Activated CD8-positive, alpha-beta memory T cell treated with anti-CD3 and anti-CD28 coated beads, Interleukin-2, amount 50 U/mL, for 1 hour (primary cell): ENCODE measurements at regions not wholly inside any gene's neighbourhood (a gene's known extent, or its start where the extent isn't known, plus 50 kb on each side); places are given as distances from the start of the nearest gene placed in this dataset.
"Not testable (repeated sequence)": the region's sequence is repeated elsewhere in the genome, so short reads cannot be mapped to it uniquely, and the experiment has no call there.

ENCODE experiments used
- DNase-seq: peaks from one replicate; pipeline ENCODE4 v3.0.0-alpha.2; 2020; ENCODE audit errors: extremely low read depth

DNA sequence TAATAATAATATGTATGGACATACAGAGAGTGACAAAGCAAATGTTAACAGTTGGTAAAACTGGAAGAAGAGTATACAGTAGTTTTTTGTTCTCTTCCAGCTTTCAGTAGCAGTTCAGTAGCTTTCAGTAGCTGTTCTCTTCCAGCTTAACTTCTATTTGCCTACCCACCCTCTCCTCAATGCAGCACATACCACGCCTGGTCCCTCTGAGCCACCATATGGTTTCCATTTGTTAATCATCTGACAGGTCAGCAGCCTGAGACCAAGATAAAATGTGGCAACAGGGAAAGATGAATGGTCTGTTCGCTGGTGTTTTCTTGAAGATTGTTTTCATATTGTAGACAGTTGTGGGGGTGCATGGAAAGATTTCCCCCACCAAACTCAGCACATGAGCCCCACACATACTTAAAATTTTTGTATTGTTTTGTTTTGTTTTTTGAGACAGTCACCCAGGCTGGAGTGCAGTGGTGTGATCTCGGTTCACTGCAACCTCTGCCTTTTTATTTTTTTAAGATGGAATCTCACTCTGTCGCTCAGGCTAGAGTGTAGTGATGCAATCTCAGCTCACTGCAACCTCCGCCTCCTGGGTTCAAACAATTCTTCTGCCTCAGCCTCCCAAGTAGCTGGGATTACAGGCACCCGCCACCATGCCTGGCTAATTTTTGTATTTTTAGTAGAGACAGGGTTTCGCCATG, 56.8 kb downstream of the ATP6V0E2 start:
- DNase-seq, result not testable (repeated sequence)

- not testable (repeated sequence) for DNase-seq
Observed at GRCh38 chr7:149933776-149934175, 60.0 kb downstream of the ATP6V0E2 start.

DNA sequence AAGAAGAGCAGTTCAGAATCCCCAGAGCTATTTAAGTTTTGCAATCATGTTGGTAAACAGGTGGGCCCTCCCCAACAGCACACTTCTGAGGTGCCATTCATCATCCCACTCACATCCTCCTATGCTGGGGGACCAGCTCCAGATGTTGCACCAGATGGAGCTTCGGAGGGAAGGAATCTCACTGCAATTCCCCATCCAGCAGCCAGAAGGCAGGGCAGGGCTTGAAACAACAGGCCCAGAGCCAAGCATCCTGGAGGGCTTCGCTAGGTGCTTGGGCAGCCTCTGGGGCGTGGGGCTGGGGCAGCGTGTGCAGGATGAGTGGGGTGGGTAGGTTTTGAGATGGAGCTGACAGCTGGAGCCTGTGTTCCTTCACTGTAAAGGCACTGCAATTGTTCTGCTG, 73.6 kb downstream of the ATP6V0E2 start:
- not testable (repeated sequence) for DNase-seq

DNA sequence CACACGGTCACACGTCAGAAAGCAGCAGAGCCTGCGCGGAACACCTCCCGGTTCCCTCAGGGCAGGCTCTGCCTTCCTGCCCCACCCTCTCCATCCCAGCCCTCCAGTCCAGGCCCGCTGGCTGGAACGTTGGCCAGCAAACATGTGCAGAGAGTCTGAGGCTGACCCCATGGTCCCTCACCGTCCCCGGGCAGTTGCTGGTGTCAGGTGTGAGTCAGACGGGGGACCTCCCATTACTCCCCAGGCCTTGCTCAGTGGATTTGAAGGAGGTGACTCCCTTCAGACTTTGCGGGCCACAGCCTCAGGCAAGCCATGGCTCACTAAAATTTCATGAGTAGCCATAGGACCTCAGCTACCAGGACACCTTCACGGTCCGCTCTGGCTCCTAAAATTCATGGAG, 74.7 kb downstream of the ATP6V0E2 start:
- not testable (repeated sequence) for DNase-seq

DNA sequence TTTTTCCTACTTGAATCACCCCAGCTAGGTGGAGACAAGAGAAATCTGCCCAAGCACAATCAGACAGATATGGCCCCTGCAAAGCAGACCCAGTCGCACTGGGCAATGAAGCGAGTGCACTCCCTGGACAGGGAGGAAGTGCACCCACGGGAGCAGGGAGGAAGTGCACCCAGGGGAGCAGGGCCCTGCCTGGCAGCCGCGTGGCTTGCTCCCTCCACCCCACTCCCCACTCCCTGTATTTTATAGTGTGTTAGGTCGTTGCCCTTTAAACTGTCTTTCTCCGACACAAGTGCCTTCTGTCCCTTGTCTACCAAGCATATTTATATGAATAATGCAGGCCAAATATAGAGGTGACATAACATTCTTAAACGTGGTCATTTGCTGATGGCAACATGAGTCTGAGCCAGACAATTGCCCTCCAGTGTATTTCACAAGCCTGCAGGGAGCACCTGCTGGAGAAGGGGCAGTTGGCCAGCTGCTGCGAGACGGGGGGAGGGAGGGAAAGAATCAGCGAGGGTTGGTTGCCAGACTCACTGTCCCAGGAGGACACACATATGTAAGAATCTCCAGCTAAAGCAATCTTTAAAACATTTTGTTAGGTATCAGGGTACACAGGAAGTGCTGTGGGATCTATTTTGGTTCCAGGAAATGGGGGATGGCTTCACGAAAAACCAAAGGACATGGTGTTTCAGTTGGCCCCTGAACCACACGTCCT, 76.3 kb downstream of the ATP6V0E2 start:
- DNase-seq, result not testable (repeated sequence)

DNA sequence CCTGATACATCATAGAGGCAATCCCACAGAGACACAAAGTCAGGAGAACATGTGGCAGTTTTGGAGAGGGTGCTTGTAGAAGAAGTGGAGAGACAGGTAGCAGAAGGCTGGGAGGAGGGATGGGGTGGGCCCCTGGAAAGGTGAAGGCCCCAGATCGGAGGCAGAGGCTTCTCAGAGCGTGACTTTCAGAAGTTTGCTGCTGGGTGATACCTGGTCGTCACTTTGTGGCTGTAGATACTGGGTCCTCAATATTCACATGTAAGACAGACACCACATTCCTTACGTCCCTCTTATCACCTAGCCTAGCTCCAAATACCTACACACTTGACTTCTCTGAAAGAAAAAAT, 76.8 kb downstream of the ATP6V0E2 start:
- DNase-seq, result not testable (repeated sequence)

DNA sequence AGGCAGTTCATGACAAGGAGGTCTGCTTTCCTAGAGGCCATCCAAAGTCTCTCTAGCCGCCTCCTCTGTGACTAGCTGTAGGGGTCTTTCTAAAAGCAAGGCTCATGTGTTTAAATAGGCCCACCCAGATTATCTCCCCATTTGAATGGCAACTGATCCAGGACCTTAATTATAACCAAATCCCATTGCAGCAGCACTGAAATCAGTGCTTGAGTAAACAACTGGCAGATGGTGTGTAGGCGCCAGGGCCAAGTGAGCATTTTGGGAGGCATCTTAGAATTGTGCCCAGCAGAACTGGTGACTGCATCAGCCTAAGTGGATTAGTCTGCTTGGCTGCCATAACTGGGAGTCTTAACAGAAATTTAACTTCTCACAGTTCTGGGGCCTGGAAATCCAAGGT, 77.8 kb downstream of the ATP6V0E2 start:
- DNase-seq, result not testable (repeated sequence)

GRCh38 chr7:149958880-149959279, 85.1 kb downstream of the ATP6V0E2 start:
- DNase-seq, result not testable (repeated sequence)

GRCh38 chr7:149960863-149961262, 87.1 kb downstream of the ATP6V0E2 start:
- DNase-seq, result not testable (repeated sequence)

DNA sequence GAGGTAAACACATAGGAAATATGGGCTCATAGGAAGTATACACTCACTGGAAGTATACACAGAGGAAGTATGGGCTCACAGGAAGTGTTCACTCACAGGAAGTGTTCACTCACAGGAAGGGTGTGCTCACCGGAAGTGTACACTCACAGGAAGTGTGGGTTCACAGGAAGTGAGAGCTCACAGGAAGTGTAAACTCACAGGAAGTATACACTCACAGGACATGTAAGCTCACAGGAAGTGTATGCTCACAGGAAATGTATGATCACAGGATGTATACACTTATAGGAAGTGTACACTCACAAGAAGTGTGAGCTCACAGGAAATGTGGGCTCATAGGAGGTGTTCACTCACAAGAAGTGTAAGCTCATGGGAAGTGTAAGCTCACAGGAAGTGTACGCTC, 88.1 kb downstream of the ATP6V0E2 start:
- DNase-seq, result not testable (repeated sequence)

GRCh38 chr7:149962685-149963319, 89.0 kb downstream of the ATP6V0E2 start:
- not testable (repeated sequence) for DNase-seq

DNA sequence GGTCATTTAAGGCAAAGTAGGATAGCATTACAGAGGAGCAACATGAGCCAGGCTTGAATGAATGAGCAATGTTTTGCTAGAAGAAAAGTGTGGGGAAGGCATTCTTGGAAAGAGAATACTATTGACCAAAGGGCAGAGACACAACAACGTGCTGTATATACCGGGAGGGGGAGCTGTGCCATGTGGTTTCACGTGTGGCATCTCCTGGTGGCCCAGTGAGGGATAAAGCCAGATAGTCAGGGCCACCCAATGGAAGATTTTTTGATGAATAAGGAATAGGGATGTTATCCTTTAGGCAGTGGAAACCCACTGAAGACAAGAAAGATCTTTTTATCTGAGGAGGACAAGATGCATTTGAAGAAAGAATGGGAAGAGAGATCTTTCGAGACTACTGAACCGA, 90.2 kb downstream of the ATP6V0E2 start:
- DNase-seq, result not testable (repeated sequence)

DNA sequence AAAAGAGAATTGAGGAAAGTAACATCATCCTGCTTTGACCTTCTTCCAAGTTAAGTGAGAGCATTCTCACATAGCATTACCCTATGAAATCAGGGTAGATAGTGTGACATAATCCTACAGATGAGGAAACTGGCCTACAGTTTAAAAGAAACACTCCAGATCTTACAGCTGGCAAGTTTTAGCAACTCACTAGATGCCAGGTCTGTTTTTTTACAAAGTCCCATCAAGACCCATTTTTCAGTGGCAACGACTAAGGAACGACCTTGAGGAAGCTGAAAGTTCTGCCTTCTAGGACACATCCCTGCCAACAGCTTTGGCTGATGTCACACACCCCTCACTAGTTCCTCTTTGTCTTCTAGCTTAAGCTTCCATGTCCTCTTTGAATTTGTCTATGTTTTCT, 92.7 kb downstream of the ATP6V0E2 start:
- DNase-seq, result not testable (repeated sequence)

- DNase-seq, result not testable (repeated sequence)
Observed at GRCh38 chr7:149972977-149973376, 99.2 kb downstream of the ATP6V0E2 start.

DNA sequence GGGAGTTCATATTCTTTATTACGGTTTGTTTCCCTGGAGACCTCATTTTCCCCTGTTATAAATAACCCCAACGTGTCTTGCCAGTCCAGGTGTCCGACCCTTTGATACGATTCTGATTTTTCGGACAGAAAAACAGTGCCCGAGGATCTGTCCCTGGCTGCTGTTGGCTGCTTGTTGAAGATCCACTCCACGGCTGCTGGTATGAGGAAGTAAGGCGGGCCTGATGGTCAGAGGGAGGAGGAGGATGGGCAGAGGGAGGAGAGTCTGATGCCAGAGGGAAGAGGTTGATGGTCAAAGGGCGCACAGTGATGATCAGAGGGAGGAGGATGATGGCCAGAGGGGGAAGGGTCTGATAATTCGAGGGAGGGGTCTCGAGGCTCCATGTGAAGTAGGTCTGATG, 99.9 kb downstream of the ATP6V0E2 start:
- not testable (repeated sequence) for DNase-seq

GRCh38 chr7:149975608-149976007, 101.8 kb downstream of the ATP6V0E2 start:
- DNase-seq, result not testable (repeated sequence)

DNA sequence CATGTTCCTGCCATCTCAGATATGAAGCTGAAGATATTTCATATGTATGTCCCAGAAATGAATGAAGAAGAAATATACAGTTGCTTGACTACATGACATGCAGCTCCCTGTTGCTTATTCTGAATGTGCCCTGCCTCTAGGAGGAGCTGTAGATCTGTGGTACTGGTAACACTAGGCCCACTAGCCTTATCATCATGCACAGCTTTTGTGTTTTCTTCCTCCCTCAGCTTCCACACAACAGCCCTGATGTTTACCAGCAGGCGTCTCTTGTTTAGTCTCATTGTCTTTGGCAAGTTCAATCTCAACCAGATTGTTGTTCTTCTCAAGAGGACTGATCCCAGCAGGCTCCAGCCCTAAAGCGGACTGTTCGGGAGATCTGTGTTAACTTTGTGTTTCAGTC, 104.8 kb downstream of the ATP6V0E2 start:
- not testable (repeated sequence) for DNase-seq

DNA sequence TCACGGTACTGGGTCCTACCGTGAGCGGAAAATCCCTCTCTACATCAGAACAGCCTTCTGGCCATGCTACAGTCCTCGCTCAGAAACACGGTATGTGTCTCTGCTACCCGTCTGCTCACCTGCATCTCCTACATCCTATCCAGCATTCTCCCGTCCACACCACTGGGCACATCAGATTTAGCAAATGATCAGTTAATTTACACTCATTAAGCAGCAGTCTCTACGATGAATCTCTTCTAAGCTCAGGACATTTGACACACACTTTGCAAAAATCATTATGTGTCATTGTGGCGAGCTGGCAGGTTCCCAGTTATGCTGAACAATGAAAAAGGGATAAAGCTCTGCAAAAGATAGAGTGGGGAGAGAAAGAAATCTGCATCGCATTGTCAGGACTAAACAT, 105.2 kb downstream of the ATP6V0E2 start:
- DNase-seq, result not testable (repeated sequence)

DNA sequence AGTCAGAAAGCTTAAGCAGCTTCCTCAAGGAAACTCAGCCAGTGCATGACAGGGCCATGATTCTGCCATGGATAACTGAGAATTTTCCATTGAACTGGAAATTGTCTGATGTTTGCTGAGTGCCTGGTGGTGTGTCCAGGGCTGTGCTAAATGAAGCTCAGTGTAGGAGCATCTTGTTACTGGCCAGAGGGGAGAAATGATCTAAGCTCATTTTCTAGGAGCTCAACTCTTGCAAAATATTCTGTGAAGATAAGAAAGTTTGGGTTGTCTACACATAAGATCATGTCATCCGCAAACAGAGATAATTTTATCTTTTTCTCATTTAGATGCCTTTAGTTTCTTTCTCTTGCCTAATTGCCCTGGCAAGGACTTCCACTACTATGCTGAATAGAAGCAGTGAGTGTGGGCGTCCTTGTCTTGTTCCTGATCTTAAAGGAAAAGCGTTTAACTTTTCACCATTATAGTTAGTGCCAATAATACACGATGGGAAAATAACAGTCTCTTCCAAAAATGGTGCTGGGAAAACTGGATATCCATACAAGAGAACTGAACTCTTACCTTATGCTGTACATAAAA, 108.9 kb downstream of the ATP6V0E2 start:
- DNase-seq, result not testable (repeated sequence)

GRCh38 chr7:149986866-149987265, 113.1 kb downstream of the ATP6V0E2 start:
- not testable (repeated sequence) for DNase-seq

DNA sequence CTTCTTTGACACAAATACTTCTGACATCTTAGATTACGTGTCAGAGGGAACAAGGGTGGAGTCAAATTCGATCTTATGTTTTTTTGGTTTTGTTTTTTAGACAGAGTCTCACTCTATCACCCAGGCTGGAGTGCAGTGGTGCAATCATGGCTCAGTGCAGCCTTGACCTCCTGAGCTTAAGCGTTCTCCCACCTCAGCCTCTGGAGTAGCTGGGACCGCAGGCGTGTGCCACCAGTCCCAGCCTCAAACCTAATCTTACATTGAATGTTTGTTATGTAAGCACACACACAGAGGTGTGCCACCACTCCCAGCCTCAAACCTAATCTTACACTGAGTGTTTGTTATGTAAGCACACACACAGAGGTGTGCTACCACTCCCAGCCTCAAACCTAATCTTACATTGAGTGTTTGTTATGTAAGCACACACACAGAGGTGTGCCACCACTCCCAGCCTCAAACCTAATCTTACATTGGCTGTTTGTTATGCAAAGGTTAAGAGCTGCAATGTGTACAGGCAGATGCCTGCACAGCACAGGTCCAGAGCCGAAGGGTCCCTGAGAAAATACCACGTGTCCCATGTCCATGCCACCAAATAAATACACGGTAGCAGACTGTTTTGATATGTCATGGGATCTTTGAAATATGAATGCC, 118.0 kb downstream of the ATP6V0E2 start:
- DNase-seq, result not testable (repeated sequence)

- DNase-seq, result not testable (repeated sequence)
Observed at GRCh38 chr7:149992366-149992765, 118.6 kb downstream of the ATP6V0E2 start.
